Epithelial cell of proximal tubule (primary cell): ENCODE measurements at regions not wholly inside any gene's neighbourhood (a gene's known extent, or its start where the extent isn't known, plus 50 kb on each side); places are given as distances from the start of the nearest gene placed in this dataset.
A peak's percentile ranks its signal among the peaks of the same experiment; 100 is the strongest.

Experiments
- DNase-seq: peaks from one replicate; pipeline ENCODE4 v3.0.0-alpha.2; 2011; ENCODE audit warnings: low read depth
- H3K4me3 ChIP-seq: 2 replicates; pipeline ENCODE4 v1.5.1; 2011; ENCODE audit warnings: low read depth, mild to moderate bottlenecking, low read length
- TF ChIP-seq, protein P1 (sequence below): conservative IDR thresholded peaks from 2 replicates; pipeline ENCODE4 v1.5.1; 2012; ENCODE audit warnings: low read depth, mild to moderate bottlenecking, low read length

DNA sequence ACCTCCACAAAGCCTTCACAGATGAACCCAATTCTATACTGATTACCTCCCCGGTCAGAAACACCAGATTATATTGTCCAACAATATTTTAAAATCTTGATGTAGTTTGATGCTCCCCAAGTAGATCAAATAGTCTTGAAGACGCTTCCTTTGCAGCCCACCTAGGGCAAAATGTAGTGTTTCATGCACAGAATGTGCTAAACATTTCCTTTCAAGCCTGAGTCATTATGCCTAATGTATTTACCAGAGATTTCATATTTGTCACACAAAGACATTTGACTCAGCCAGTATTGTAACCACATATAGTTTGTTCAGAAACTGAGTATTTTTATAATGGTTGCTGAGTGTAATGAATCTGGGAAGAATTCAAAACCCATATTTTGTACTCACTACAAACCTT is 1396.8 kb downstream of the LRRC4C start:
- no peak overlapping the region for H3K4me3 ChIP-seq
- TF ChIP-seq, protein P1, sequence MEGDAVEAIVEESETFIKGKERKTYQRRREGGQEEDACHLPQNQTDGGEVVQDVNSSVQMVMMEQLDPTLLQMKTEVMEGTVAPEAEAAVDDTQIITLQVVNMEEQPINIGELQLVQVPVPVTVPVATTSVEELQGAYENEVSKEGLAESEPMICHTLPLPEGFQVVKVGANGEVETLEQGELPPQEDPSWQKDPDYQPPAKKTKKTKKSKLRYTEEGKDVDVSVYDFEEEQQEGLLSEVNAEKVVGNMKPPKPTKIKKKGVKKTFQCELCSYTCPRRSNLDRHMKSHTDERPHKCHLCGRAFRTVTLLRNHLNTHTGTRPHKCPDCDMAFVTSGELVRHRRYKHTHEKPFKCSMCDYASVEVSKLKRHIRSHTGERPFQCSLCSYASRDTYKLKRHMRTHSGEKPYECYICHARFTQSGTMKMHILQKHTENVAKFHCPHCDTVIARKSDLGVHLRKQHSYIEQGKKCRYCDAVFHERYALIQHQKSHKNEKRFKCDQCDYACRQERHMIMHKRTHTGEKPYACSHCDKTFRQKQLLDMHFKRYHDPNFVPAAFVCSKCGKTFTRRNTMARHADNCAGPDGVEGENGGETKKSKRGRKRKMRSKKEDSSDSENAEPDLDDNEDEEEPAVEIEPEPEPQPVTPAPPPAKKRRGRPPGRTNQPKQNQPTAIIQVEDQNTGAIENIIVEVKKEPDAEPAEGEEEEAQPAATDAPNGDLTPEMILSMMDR, result no peak
- no peak for DNase-seq

DNA sequence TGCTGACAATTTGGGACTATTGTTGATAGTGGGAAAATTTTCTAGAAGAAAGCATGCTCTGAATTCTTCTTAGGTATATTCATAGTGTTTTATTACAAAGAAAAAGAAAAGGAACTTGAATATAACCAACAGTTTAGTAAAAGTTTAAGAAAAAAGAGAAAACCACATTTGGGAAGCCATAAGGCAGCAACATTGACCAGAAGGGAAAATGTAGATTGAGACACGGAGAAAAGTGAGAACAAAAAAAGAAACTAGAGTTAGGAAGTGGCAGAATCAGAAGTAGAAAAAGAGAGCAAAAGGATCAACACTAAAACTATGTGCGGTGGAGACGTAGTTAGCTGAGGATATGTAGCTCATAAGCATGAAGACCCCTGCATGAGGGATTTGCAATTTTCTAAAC is 1398.2 kb downstream of the LRRC4C start:
- H3K4me3 ChIP-seq, result no peak overlapping the region
- TF ChIP-seq, protein P1, result no peak
- DNase-seq, result no peak

DNA sequence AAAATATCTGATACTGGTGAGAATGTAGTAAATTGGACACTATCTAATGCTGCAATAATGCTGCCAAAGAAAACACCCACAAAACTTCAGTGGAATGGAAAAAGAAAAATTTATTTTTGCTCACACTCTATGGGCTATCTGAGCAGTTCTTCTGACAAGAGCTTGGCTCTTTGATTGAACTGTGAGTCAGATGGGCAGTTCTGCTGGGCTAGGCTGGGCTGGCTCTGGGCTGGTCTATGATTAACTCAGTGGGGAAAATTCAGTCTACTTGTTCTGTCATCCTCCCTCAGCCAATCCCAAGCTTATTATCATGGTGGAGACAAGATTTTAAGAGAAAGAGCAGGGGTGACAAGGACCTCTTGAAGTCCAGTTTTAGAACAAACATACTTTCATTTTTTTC is 1404.8 kb downstream of the LRRC4C start:
- H3K4me3 ChIP-seq, result no peak overlapping the region
- DNase-seq, result peak; percentile 2
- TF ChIP-seq, protein P1, result no peak

- no peak overlapping the region for H3K4me3 ChIP-seq
- TF ChIP-seq, protein P1, result no peak
- DNase-seq, result no peak
These were observed 1414.1 kb downstream of the LRRC4C start for GRCh38 chr11:40045312-40045711.

- no peak for DNase-seq
- TF ChIP-seq, protein P1, result no peak
- no peak overlapping the region for H3K4me3 ChIP-seq
These were observed 1422.4 kb downstream of the LRRC4C start for GRCh38 chr11:40037005-40037404.

- TF ChIP-seq, protein P1, result no peak
- H3K4me3 ChIP-seq, result no peak overlapping the region
- DNase-seq, result no peak
These were observed 1427.1 kb downstream of the LRRC4C start for GRCh38 chr11:40032331-40032730.

GRCh38 chr11:40030867-40031266 is 1428.6 kb downstream of the LRRC4C start:
- TF ChIP-seq, protein P1, result no peak
- H3K4me3 ChIP-seq, result no peak overlapping the region
- no peak for DNase-seq
